Mesenchymal stem cell (in vitro differentiated cells and primary cell): ENCODE measurements at regions not wholly inside any gene's neighbourhood (a gene's known extent, or its start where the extent isn't known, plus 50 kb on each side); places are given as distances from the start of the nearest gene placed in this dataset.

ENCODE experiments used
- DNase-seq: peaks from one replicate; pipeline ENCODE4 v3.0.0-alpha.2; 2013
- H2AFZ ChIP-seq: one replicate; pipeline ENCODE4 v1.6.1; 2013; ENCODE audit warnings: low read depth, mild to moderate bottlenecking, control low read depth, inconsistent platforms, low read length, moderate library complexity
- H2AK5ac ChIP-seq: 2 replicates; pipeline ENCODE4 v1.6.1; 2013; ENCODE audit warnings: low read length, moderate library complexity, mild to moderate bottlenecking, inconsistent platforms; ENCODE audit not compliant: severe bottlenecking
- H2BK120ac ChIP-seq: one replicate; pipeline ENCODE4 v1.6.1; 2013; ENCODE audit warnings: low read depth, mild to moderate bottlenecking, inconsistent platforms, low read length, moderate library complexity
- H2BK12ac ChIP-seq, 2 experiments: one replicate each; pipeline ENCODE4 v1.6.1; 2013; ENCODE audit warnings: inconsistent platforms in 2 of 2, low read length in 2 of 2, mild to moderate bottlenecking in 2 of 2, moderate library complexity in 2 of 2, control low read depth in 1 of 2
- H2BK15ac ChIP-seq: one replicate; pipeline ENCODE4 v1.6.1; 2013; ENCODE audit warnings: mild to moderate bottlenecking, low read depth, inconsistent platforms; ENCODE audit not compliant: poor library complexity, severe bottlenecking
- H2BK5ac ChIP-seq: 2 replicates; pipeline ENCODE4 v1.6.1; 2013; ENCODE audit warnings: low read depth, mild to moderate bottlenecking, low read length, control low read depth, inconsistent platforms; ENCODE audit not compliant: poor library complexity, severe bottlenecking
- H3K14ac ChIP-seq, 2 experiments: one replicate each; pipeline ENCODE4 v1.6.1; 2013; ENCODE audit warnings: inconsistent platforms in 2 of 2, low read length in 2 of 2, control low read depth in 1 of 2, mild to moderate bottlenecking in 1 of 2, moderate library complexity in 1 of 2
- H3K18ac ChIP-seq, 2 experiments: one replicate each; pipeline ENCODE4 v1.6.1; 2013; ENCODE audit warnings: inconsistent platforms in 2 of 2, low read length in 2 of 2, control low read depth in 1 of 2, low read depth in 1 of 2, mild to moderate bottlenecking in 1 of 2
- H3K23ac ChIP-seq, 2 experiments: one replicate each; pipeline ENCODE4 v1.6.1; 2013; ENCODE audit warnings: inconsistent platforms in 2 of 2, low read length in 2 of 2, mild to moderate bottlenecking in 2 of 2, moderate library complexity in 2 of 2, control low read depth in 1 of 2
- H3K27ac ChIP-seq: 2 replicates; pipeline ENCODE4 v1.5.1; 2013; ENCODE audit warnings: mild to moderate bottlenecking, moderate library complexity, low read length, control low read depth, inconsistent platforms; ENCODE audit not compliant: poor library complexity, severe bottlenecking
- H3K27me3 ChIP-seq, 2 experiments: 2 replicates each; pipeline versions ENCODE4 v1.6.1 to v1.7.0; 2013; ENCODE audit warnings: low read length in 2 of 2, mild to moderate bottlenecking in 2 of 2, moderate library complexity in 2 of 2, control low read depth in 1 of 2, inconsistent platforms in 1 of 2; ENCODE audit not compliant: control insufficient read depth in 1 of 2, insufficient read depth in 1 of 2
- H3K36me3 ChIP-seq, 2 experiments: 2 replicates each; pipeline versions ENCODE4 v1.6.1 to v1.7.0; 2013; ENCODE audit warnings: low read length in 2 of 2, control low read depth in 1 of 2, inconsistent platforms in 1 of 2, low read depth in 1 of 2, mild to moderate bottlenecking in 1 of 2; ENCODE audit not compliant: insufficient read depth in 2 of 2, control insufficient read depth in 1 of 2
- H3K4ac ChIP-seq, 2 experiments: one replicate each; pipeline ENCODE4 v1.6.1; 2013; ENCODE audit warnings: inconsistent platforms in 2 of 2, low read length in 2 of 2, mild to moderate bottlenecking in 2 of 2, moderate library complexity in 2 of 2, control low read depth in 1 of 2, low read depth in 1 of 2
- H3K4me1 ChIP-seq: 2 replicates; pipeline ENCODE4 v1.6.1; 2013; ENCODE audit warnings: low read depth, low read length, control low read depth; ENCODE audit not compliant: control insufficient read depth, insufficient read depth
- H3K4me2 ChIP-seq: 2 replicates; pipeline ENCODE4 v1.6.1; 2013; ENCODE audit warnings: low read length, mild to moderate bottlenecking, inconsistent platforms; ENCODE audit not compliant: poor library complexity, severe bottlenecking
- H3K4me3 ChIP-seq, 2 experiments: 2 replicates each; pipeline versions ENCODE4 v1.5.1 to v1.7.0; 2013; ENCODE audit warnings: low read length in 2 of 2, mild to moderate bottlenecking in 2 of 2, control low read depth in 1 of 2, low read depth in 1 of 2; ENCODE audit not compliant: insufficient read depth in 1 of 2
- H3K79me1 ChIP-seq: replicated peaks from 2 replicates; pipeline ENCODE4 v1.6.1; 2013; ENCODE audit warnings: mild to moderate bottlenecking, control low read depth, low read length, inconsistent platforms; ENCODE audit not compliant: poor library complexity, severe bottlenecking
- H3K9ac ChIP-seq: 2 replicates; pipeline ENCODE4 v1.7.0; 2013; ENCODE audit warnings: mild to moderate bottlenecking, low read length, moderate library complexity
- H3K9me3 ChIP-seq: 2 replicates; pipeline ENCODE4 v1.7.0; 2013; ENCODE audit warnings: mild to moderate bottlenecking, low read length; ENCODE audit not compliant: control insufficient read depth
- H4K8ac ChIP-seq: one replicate; pipeline ENCODE4 v1.6.1; 2013; ENCODE audit warnings: inconsistent platforms, mild to moderate bottlenecking, low read length, moderate library complexity
- H4K91ac ChIP-seq: one replicate; pipeline ENCODE4 v1.6.1; 2013; ENCODE audit warnings: mild to moderate bottlenecking, low read length, inconsistent platforms
- WGBS: methylation state at CpG from one replicate; pipeline ENCODE4 v1.1.7; 2013; ENCODE audit warnings: mixed read lengths; 5-methylcytosine and 5-hydroxymethylcytosine counted together

GRCh38 chrX:115390078-115390477 lies 100.6 kb downstream of the LUZP4 start:
- DNase-seq: no peak
- no peak overlapping the region for H2BK12ac ChIP-seq
- no peak overlapping the region for H3K4me2 ChIP-seq
- no peaks in the 10 kb centered on the region for H3K9me3 ChIP-seq
- no peak overlapping the region for H3K9ac ChIP-seq
- no peak overlapping the region for H2AK5ac ChIP-seq
- no peaks in the 10 kb centered on the region for H3K36me3 ChIP-seq
- no peak overlapping the region for H3K18ac ChIP-seq
- H3K4ac ChIP-seq: no peak overlapping the region
- WGBS: 64% methylated on average over 1 of the region's 3 CpGs
- no peaks in the 10 kb centered on the region for H3K79me1 ChIP-seq
- H2BK5ac ChIP-seq: no peak overlapping the region
- no peak overlapping the region for H4K91ac ChIP-seq
- H3K27me3 ChIP-seq: peaks cover 0 to 15% of the 10 kb centered on the region in 2 experiments
- H2BK15ac ChIP-seq: no peak overlapping the region
- H3K14ac ChIP-seq: no peak overlapping the region
- H2BK120ac ChIP-seq: no peak overlapping the region
- no peak overlapping the region for H3K23ac ChIP-seq
- no peak overlapping the region for H2AFZ ChIP-seq
- H3K27ac ChIP-seq: no peak overlapping the region
- H3K4me3 ChIP-seq: no peak overlapping the region
- no peaks in the 10 kb centered on the region for H3K4me1 ChIP-seq
- H4K8ac ChIP-seq: no peak overlapping the region

- DNase-seq: no peak
- H3K36me3 ChIP-seq: no peaks in the 10 kb centered on the region
Measured at GRCh38 chrX:115392031-115392430, 102.5 kb downstream of the LUZP4 start.

GRCh38 chrX:115392871-115393270 lies 103.4 kb downstream of the LUZP4 start:
- H3K9ac ChIP-seq: no peak overlapping the region
- H3K36me3 ChIP-seq: no peaks in the 10 kb centered on the region
- H4K91ac ChIP-seq: no peak overlapping the region
- no peak overlapping the region for H3K4ac ChIP-seq
- H3K18ac ChIP-seq: no peak overlapping the region
- no peak overlapping the region for H2BK15ac ChIP-seq
- H2AFZ ChIP-seq: no peak overlapping the region
- no peak overlapping the region for H4K8ac ChIP-seq
- no peak overlapping the region for H3K4me3 ChIP-seq
- H3K23ac ChIP-seq: no peak overlapping the region
- peaks cover 0 to 25% of the 10 kb centered on the region in 2 experiments for H3K27me3 ChIP-seq
- H2BK5ac ChIP-seq: no peak overlapping the region
- no peaks in the 10 kb centered on the region for H3K9me3 ChIP-seq
- WGBS: 86% methylated on average over 1 of the region's 1 CpG
- no peak for DNase-seq
- H2BK12ac ChIP-seq: no peak overlapping the region
- H3K4me1 ChIP-seq: no peaks in the 10 kb centered on the region
- H3K14ac ChIP-seq: no peak overlapping the region
- no peaks in the 10 kb centered on the region for H3K79me1 ChIP-seq
- no peak overlapping the region for H2BK120ac ChIP-seq
- H2AK5ac ChIP-seq: no peak overlapping the region
- no peak overlapping the region for H3K4me2 ChIP-seq
- H3K27ac ChIP-seq: peak overlapping the region; percentile 47

More at GRCh38 chrX:115392031-115392430, 102.5 kb downstream of the LUZP4 start:
- Histone ChIP-seq H2BK15ac (no peak overlapping the region), H2BK120ac (no peak overlapping the region), H3K23ac (no peak overlapping the region), H3K79me1 (no peaks in the 10 kb centered on the region), H4K8ac (no peak overlapping the region), H2AK5ac (no peak overlapping the region), H3K9me3 (no peaks in the 10 kb centered on the region), H3K27me3 (peaks cover 0 to 23% of the 10 kb centered on the region in 2 experiments), H2BK12ac (no peak overlapping the region), H3K4me1 (no peaks in the 10 kb centered on the region), H4K91ac (no peak overlapping the region), H2BK5ac (no peak overlapping the region), H3K4ac (no peak overlapping the region), H3K4me2 (no peak overlapping the region), H3K27ac (no peak overlapping the region), H3K14ac (no peak overlapping the region), H3K4me3 (no peak overlapping the region), H3K18ac (no peak overlapping the region), H3K9ac (no peak overlapping the region), H2AFZ (no peak overlapping the region)
- WGBS: 87% methylated on average over 2 of the region's 2 CpGs

- H3K4me2 ChIP-seq: no peak overlapping the region
Measured at GRCh38 chrX:115393271-115393670, 103.8 kb downstream of the LUZP4 start.

More at GRCh38 chrX:115393271-115393670, 103.8 kb downstream of the LUZP4 start:
- no peak overlapping the region for H4K8ac ChIP-seq
- no peak overlapping the region for H3K18ac ChIP-seq
- no peak overlapping the region for H2AFZ ChIP-seq
- peak overlapping the region; percentile 47 for H3K27ac ChIP-seq
- no CpG with 5 or more reads among the region's 1 CpG for WGBS
- H3K36me3 ChIP-seq: no peaks in the 10 kb centered on the region
- H3K27me3 ChIP-seq: peaks cover 0 to 23% of the 10 kb centered on the region in 2 experiments
- H2AK5ac ChIP-seq: no peak overlapping the region
- H3K23ac ChIP-seq: no peak overlapping the region
- no peak overlapping the region for H4K91ac ChIP-seq
- H3K79me1 ChIP-seq: no peaks in the 10 kb centered on the region
- H3K14ac ChIP-seq: no peak overlapping the region
- no peak overlapping the region for H2BK120ac ChIP-seq
- H3K9me3 ChIP-seq: no peaks in the 10 kb centered on the region
- H3K4ac ChIP-seq: no peak overlapping the region
- no peak overlapping the region for H3K9ac ChIP-seq
- no peak overlapping the region for H2BK12ac ChIP-seq
- H2BK15ac ChIP-seq: no peak overlapping the region
- DNase-seq: peak; percentile 45
- no peak overlapping the region for H2BK5ac ChIP-seq
- no peaks in the 10 kb centered on the region for H3K4me1 ChIP-seq
- H3K4me3 ChIP-seq: no peak overlapping the region
